TTC549 (cell line): ENCODE measurements at regions not wholly inside any gene's neighbourhood (a gene's known extent, or its start where the extent isn't known, plus 50 kb on each side); places are given as distances from the start of the nearest gene placed in this dataset.
"Not testable (repeated sequence)": the region's sequence is repeated elsewhere in the genome, so short reads cannot be mapped to it uniquely, and the experiment has no call there.

Experiments used
- FAIRE-seq: peaks from 2 replicates; lab custom pipeline; 2012; peaks lifted over from hg19 to GRCh38; lab: Jason Lieb, UNC

- FAIRE-seq, result no peak
Measured at GRCh38 chr10:27344568-27345454, 104.2 kb upstream of the ACBD5 start.

- FAIRE-seq, result no peak
Measured at GRCh38 chr10:27341001-27341400, 100.4 kb upstream of the ACBD5 start.

GRCh38 chr10:27335246-27335645 lies 94.6 kb upstream of the ACBD5 start:
- not testable (repeated sequence) for FAIRE-seq

- FAIRE-seq, result no peak
Measured at GRCh38 chr10:27330074-27330473, 89.5 kb upstream of the ACBD5 start.

GRCh38 chr10:27328946-27329345 lies 88.3 kb upstream of the ACBD5 start:
- no peak for FAIRE-seq

- not testable (repeated sequence) for FAIRE-seq
Measured at GRCh38 chr10:27326748-27327147, 86.2 kb upstream of the ACBD5 start.

GRCh38 chr10:27319752-27320431 lies 79.3 kb upstream of the ACBD5 start:
- FAIRE-seq, result no peak

DNA sequence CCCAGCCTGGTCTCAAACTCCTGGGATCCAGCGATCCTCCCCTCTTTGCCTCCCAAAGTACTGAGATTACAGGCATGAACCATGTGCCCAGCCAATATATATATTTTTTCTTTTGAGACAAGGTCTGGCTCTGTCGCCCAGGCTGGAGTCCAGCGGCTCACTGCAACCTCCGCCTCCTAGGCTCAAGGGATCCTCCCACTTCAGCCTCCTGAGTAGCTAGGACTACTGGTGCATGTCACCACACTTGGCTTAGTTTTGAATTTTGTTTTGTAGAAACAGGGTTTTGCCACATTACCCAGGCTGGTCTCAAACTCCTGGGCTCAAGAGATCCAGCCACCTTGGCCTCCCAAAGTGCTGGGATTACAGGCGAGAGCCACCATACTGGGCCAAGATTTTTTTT lies 78.5 kb upstream of the ACBD5 start:
- FAIRE-seq, result not testable (repeated sequence)

DNA sequence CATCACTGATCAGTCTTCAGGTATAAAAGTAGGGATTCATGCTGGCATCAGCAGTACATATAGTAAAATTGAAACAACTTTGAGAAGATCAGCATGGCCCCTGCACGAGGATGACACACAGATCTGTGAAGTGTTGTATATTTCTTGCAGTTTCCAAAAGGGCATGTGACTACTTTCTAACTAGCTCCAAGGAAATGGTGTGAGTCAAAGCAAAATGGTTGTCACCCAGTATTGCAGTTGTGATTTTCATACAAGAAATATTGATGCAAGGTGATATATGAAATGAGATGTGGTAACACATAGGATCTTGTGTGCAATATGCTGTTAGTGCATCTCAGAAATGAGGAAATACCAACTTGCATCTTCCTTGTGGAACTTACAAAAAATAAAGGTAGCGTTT lies 74.5 kb upstream of the ACBD5 start:
- FAIRE-seq, result not testable (repeated sequence)

GRCh38 chr10:27313586-27313985 lies 73.0 kb upstream of the ACBD5 start:
- FAIRE-seq, result not testable (repeated sequence)

DNA sequence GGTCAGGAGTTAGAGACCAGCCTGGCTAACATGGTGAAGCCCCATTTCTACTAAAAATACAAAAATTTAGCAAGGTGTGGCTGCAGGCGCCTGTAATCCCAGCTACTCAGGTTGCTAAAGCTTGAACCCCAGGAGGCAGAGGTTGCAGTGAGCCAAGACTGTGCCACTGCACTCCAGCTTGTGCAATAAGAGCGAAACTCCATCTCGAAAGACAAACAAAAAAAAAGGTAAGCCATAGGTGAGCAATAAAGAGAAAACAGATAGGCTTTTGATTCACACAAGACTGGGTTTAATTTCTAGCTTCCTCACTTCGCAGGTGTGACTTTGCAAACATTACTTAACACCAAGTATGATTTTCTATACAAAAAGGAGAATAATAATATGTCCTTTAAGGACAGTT lies 72.3 kb upstream of the ACBD5 start:
- no peak for FAIRE-seq

- not testable (repeated sequence) for FAIRE-seq
Measured at GRCh38 chr10:27311809-27312208, 71.2 kb upstream of the ACBD5 start.

- not testable (repeated sequence) for FAIRE-seq
Measured at GRCh38 chr10:27298522-27298850, 57.9 kb upstream of the ACBD5 start.

DNA sequence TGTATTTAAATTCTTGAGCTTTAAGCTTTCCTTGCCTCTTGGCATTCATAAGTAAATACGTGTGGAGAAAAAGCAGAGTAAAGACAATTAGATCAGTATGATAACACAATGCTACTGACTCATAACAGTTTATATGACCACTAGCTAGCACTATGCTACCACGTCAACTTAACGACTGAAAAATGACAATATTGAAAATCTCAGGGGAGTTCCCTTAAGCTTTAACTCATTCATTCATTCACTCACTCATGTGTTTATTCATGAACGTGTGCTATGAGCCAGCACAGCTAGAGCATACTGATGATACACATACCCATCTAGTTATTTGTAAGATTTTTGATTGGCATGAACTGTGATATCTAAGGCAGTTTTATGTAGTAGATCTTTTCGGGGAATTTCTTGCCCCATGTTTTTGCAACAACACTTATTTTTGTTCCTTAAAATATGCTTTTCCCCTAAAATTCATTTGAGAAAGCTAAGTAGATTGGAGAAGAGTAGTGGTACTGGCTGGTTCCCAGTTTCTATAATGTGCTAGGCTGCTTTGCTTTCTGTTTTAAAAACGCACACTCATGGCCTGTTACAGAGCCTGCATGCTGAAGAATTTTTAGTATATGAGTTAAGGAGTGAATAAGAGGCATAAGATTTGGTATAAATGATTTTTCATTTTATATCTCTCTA lies 57.4 kb upstream of the ACBD5 start:
- no peak for FAIRE-seq

DNA sequence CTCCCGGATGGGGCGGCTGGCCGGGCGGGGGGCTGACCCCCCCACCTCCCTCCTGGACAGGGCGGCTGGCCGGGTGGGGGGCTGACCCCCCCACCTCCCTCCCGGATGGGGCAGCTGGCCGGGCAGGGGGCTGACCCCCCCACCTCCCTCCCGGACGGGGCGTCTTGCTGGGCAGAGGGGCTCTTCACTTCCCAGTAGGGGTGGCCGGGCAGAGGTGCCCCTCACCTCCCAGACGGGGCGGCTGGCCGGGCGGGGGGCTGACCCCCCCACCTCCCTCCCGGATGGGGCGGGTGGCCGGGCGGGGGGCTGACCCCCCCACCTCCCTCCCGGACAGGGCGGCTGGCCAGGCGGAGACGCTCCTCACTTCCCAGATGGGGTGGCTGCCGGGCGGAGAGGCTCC lies 55.7 kb upstream of the ACBD5 start:
- not testable (repeated sequence) for FAIRE-seq

GRCh38 chr10:27291253-27291895 lies 50.8 kb upstream of the ACBD5 start:
- FAIRE-seq, result not testable (repeated sequence)
